NCI-H2029 treated with DMSO at 0.1 percent for 48 hours (cell line): ENCODE measurements at regions not wholly inside any gene's neighbourhood (a gene's known extent, or its start where the extent isn't known, plus 50 kb on each side); places are given as distances from the start of the nearest gene placed in this dataset.

Experiments
- DNase-seq: peaks from one replicate; lab custom pipeline; 2025; lab: John Stamatoyannopoulos, UW

GRCh38 chr6:87907521-87907920, 140.1 kb upstream of the SPACA1 start:
- DNase-seq, result no peak

DNA sequence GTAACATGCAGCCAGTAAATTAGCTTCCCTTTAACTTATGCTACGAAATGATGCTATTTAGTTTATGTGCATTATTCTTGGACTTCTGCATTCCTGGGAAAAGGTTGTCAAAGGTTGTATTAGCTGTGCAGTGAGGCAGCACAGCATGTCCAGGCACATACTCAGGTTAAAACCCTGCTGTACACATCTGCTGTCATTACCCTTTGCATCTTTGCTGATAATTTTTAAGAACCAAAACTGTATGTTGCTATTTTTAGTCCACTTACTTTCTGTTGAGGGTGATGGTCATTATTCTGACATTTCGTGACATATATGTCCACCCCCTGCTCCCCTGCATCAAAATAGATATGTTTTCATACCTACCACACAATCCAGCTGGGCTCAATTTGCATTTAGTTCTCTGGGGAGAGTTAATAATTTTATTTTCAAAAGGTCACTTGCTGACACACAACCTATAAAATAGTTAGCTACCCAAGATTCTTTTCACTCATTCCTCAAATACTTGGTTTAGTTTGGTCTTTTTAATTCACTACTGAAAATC, 142.5 kb upstream of the SPACA1 start:
- no peak for DNase-seq

DNA sequence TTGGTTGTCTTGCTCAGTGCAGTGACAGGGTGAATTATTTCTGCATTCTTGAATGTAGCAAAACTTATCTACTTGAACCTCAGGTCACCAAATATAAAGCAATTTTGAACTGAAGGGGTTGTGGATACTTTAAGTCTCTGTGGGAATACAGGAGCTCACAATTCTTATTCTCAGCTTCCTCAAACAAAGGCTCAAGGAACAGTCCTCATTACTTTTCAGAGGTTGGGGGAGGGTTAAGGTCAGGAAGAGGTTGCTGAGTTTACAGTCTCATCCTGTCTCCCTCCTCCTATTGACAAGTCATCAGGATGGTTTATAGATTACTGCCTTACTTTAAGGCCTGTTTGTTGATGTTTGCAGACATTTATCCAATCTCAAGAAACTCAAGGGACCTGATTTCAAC, 143.6 kb upstream of the SPACA1 start:
- no peak for DNase-seq

DNA sequence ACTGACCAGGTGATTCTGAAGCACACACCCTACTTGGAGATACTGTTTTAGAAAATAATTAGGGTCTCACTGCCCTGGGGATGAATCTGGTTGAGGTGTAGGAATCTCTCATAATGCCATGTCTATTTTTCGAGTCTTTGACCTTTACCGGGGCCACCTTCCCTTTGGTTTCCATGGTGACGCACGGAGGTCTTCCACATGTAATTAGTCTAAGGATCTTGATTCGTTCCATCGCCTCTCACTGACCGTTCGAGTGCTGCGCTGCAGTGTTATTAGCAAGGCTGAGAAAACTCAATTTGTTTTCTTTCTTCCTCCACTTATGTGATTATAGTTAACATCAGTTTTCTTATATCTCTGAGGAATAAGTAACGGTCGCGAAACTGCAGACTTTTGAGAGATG, 144.3 kb upstream of the SPACA1 start:
- DNase-seq, result no peak

- no peak for DNase-seq
Measured at GRCh38 chr6:87902383-87902782, 145.3 kb upstream of the SPACA1 start.

GRCh38 chr6:87901613-87902012, 146.0 kb upstream of the SPACA1 start:
- DNase-seq, result no peak

- DNase-seq, result no peak
Measured at GRCh38 chr6:87900160-87900698, 147.4 kb upstream of the SPACA1 start.

DNA sequence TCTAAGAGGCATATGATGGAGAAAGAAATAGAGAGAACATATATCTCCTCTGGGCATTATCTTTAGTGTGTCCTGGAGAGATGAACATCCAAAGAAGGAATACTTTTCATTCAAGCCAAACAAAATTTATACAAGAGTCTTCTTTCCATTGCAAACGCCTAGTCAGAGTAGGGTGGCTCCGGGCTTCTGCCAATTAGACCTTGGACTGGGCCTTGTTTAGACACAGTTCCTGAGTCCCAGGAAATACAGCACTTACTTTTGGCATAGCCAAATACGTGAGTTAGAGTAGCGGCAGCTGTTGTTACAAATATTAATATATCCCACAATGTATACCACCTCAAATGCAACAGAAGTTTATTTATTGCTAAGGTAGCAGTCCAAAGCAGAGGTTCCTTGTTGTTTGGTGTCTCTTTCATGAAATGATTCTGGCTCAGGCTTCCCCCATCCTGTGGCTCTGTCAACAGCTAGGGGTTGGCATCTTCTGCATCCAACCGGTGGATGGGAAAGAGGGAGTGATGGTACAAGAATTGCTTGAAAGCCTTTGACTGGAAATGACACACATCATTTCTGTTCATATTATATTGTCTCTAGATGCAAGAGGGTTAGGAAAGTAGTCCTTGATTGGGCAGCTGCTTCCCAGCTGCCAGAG, 148.0 kb upstream of the SPACA1 start:
- DNase-seq, result no peak

- DNase-seq, result no peak
Measured at GRCh38 chr6:87897663-87898062, 150.0 kb upstream of the SPACA1 start.

DNA sequence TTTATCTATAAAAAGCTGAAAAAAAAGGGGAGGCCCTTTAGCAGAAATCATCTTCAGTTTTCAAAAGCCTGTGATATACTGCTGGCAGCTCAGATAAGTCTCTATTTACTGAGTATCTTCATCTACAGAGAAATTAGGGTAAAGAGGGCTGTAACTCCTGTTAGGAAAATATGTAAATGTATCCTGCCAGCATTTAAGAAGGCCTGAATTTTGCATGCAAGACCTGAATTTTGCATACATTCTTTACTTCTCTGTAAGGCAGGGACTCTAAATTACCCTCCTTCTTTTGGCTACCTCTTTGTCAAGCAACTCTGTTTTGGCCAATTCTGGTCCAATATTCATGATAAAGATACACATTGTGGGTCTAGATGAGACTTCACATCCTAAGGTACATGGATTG, 150.6 kb upstream of the SPACA1 start:
- no peak for DNase-seq

DNA sequence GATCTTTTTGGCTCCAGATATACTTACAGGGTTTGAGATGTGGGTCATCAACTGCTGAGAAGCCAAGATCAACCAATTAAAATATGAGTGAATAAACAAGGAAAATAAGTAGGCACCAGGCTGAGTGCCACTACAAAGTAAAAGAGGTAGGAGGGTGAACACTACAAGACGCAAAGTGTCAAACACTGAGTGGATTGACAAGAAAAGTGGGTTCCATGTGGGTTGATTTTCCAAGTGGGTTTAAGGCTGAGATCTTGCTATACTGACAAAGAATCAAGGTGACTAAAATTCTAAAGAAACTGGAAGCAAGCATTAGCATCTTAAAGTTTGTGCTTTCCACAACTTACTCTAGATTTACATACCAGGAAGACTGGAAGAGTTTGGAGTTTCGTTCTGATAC, 160.4 kb upstream of the SPACA1 start:
- no peak for DNase-seq

DNA sequence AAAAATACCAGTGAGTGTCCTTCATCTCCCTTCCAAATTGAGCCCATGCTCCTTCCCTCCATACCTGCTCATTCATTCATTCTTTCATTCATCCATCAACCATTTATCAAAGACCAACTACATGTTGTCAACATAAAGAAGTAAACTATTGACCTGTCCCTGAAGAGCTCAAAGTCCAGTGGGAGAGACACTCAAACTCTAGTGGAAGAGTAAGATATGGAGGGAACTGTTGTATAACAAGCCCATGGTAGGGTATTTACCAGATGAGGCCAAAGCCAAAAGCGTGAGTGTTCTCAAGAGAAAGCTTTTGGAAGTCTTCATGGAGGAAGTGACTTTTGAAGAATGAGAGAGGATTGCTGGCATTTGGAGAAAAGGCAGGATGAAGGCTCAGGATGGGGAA, 163.4 kb upstream of the SPACA1 start:
- DNase-seq, result no peak

- no peak for DNase-seq
Measured at GRCh38 chr6:87881342-87881895, 166.2 kb upstream of the SPACA1 start.

GRCh38 chr6:87879132-87879861, 168.3 kb upstream of the SPACA1 start:
- DNase-seq, result no peak

- no peak for DNase-seq
Measured at GRCh38 chr6:87875781-87876180, 171.9 kb upstream of the SPACA1 start.

GRCh38 chr6:87873556-87873955, 171.5 kb upstream of the AKIRIN2 start:
- DNase-seq, result no peak

DNA sequence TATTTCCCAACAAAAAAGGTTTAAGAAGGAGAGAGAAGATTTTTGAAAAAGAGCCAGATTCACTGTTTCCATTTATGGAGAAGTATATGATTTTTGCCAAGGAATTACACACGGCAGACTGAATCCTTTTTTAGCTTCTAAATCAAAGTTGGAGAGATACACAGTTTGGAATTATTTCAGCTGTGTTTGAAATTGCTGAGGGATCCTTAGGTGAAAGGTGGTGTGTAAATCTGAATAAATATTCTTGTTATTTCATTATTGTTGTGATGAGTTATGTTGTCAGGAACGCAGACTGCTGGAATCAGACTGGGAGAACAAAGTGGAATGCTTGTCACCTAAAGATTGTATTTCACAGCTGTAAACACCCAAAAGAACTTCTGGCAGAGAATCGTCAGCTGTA, 168.5 kb upstream of the AKIRIN2 start:
- no peak for DNase-seq

DNA sequence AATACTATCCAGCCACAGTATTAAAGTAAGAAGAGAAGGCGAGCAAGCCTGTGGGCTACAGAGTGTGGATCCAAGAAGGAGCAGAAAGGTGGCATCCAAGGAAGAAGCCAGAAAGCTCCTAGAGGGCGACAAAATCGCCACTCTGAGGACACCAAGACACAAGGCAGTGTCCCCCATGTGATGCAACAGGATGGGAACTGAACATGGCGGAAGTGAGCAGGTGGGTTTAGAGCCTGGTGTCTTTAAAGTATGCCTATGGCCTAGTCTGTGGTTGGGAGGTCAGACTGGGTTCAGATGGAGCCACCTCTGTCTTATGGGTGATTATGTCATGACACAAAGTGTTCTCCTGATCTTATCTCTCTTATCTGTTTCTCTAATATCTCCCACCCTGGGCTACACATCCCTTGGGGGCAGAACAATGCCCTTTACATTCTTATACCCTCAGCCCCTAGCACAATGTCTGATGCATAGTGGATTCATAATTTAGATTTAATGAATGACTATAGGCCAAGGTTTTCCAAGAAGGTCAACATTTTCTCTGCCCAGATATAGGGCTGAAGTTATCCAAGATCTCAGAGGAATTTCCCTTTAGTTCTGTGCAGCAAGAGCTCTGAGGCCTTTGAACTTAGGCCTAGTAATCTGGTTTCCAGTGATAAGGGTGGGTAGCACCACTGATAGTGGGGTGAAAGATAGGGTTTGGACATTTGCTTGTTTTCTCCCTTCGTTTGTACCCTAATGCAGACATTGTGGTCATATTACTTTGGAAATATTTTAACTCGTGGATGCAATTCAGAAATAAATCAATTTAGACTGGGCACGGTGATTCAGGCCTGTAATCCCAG, 167.3 kb upstream of the AKIRIN2 start:
- DNase-seq, result no peak

DNA sequence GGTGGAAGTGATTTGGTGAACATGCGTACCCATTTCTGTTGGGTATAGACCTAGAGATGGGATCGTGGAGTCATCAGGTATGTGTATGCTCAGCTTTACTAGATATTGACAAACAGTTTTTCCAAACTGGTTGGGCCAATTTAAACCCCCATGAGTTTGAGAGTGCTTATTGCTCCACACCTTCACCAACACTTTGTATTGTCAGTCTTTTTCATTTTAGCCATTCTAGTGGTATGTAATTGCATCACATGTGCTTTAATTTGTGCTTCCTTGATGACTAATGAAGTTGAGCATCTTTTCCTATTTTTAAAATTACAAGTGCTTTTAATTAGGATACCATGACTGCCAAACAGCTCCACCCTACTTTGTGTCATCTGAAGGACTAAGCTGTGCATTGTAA, 158.9 kb upstream of the AKIRIN2 start:
- DNase-seq, result no peak

GRCh38 chr6:87858440-87858839, 156.4 kb upstream of the AKIRIN2 start:
- no peak for DNase-seq

GRCh38 chr6:87851674-87852299, 149.8 kb upstream of the AKIRIN2 start:
- DNase-seq, result no peak

GRCh38 chr6:87848616-87849015, 146.6 kb upstream of the AKIRIN2 start:
- no peak for DNase-seq
